Hindlimb muscle (tissue), 1 donor: ENCODE measurements at regions not wholly inside any gene's neighbourhood (a gene's known extent, or its start where the extent isn't known, plus 50 kb on each side); places are given as distances from the start of the nearest gene placed in this dataset.
"Not testable (repeated sequence)": the region's sequence is repeated elsewhere in the genome, so short reads cannot be mapped to it uniquely, and the experiment has no call there.

Experiments used
- DNase-seq: peaks from one replicate; pipeline ENCODE4 v3.0.0-alpha.2; 2013

- no peak for DNase-seq
Observed at GRCh38 chrX:140163371-140164159, 198.2 kb upstream of the CXorf66 start.

DNA sequence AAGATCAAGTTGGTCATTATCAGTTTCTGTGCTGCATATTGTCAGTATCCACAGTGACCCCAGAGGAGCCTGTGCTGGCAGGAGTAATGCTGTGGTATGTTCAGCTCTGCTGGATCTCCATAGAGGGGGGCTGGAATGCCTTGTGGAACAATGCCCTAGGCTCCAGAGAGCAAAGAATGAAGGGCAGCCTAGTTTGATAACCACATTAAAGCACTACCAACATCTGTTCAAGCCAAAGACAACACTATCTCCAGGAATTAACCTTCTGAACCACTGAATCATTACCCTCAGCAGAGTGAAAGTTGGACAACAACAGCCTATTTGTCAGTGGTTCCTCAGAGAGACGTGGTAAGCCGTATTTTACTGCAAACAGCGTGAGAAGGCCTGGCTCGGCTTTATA, 192.3 kb upstream of the CXorf66 start:
- no peak for DNase-seq

DNA sequence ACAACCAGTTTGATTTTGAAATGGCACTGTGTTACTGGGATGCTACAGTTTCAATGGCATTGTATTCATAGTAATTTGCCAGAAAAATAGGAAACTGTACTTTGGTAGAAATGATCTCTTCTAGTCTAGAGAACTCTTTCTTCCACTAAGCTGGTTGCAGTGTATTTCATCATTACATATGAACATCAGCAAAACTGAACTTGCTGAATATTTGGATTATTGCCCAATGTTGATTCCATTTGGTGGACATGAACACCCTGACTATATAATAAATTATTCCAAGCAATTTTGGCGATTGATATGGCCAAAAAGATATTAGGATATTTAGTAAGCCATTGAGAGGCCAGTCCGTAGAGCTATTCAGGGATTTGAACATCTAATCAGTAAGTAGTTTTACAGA, 191.8 kb upstream of the CXorf66 start:
- DNase-seq: no peak

- DNase-seq: no peak
Observed at GRCh38 chrX:140151316-140151715, 186.0 kb upstream of the CXorf66 start.

DNA sequence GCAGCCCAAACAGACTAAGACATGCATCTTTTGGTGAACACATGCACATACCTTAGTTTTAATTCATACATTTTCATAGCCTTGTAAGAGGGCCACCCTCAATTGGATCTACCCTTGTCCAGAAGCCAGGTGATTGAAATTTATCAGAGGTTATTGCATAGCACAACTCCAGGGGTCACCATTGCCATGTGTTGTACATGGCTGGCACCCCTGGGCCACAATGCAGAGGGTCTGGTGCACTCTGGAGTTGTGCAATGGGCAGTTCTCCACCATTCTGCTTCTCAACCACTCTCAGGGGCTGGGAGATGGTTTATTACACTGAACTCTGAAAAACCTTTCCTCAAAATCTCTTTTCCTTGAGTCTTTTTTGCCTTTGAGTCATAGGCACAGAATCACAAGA, 184.4 kb upstream of the CXorf66 start:
- no peak for DNase-seq

GRCh38 chrX:140141444-140142029, 176.2 kb upstream of the CXorf66 start:
- DNase-seq: peak; percentile 8

- DNase-seq: not testable (repeated sequence)
Observed at GRCh38 chrX:140138492-140138891, 173.2 kb upstream of the CXorf66 start.

- DNase-seq: not testable (repeated sequence)
Observed at GRCh38 chrX:140138065-140138464, 172.7 kb upstream of the CXorf66 start.

GRCh38 chrX:140132937-140133336, 167.6 kb upstream of the CXorf66 start:
- DNase-seq: no peak

- DNase-seq: no peak
Observed at GRCh38 chrX:140123446-140123845, 158.1 kb upstream of the CXorf66 start.

- DNase-seq: not testable (repeated sequence)
Observed at GRCh38 chrX:140114059-140114458, 148.7 kb upstream of the CXorf66 start.

GRCh38 chrX:140110081-140110650, 144.8 kb upstream of the CXorf66 start:
- DNase-seq: no peak

DNA sequence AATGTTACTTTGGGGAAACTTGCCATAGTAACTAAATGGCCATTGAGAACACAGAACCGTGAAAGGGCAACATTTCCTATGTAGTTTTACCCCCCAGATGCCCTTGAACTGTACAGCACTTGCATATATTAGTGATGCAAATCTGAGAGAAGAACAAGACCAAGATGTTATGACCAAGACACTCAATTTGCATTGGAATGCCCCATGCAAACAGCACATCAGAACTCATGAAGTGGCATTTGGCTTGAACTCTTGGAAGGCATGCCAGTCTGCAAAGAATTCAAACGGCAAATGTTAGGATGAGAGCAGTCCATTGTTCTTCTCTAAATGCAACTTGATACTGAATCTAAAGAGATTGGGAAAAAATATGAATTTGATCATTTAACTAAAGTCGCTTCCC, 139.4 kb upstream of the CXorf66 start:
- no peak for DNase-seq

DNA sequence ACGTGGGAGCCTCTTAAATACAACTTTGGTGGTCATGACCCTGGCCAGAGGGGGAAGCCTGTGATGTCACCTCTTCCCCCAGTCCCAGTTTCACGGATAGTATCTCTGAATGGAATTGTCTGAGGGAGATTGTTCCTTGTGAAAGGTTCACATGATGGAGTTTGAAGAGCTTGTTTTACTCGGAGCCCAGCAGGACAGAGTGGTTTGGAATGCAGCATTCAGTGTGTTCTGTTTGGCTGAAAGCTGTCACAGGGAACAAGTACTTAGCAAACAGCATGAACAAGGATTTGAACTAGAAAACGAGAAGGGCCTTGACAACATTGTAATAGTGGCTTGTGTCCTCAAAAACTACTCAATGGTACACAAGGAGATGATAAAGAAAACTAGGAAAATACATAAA, 133.9 kb upstream of the CXorf66 start:
- no peak for DNase-seq

- DNase-seq: no peak
Observed at GRCh38 chrX:140092121-140092520, 126.8 kb upstream of the CXorf66 start.

DNA sequence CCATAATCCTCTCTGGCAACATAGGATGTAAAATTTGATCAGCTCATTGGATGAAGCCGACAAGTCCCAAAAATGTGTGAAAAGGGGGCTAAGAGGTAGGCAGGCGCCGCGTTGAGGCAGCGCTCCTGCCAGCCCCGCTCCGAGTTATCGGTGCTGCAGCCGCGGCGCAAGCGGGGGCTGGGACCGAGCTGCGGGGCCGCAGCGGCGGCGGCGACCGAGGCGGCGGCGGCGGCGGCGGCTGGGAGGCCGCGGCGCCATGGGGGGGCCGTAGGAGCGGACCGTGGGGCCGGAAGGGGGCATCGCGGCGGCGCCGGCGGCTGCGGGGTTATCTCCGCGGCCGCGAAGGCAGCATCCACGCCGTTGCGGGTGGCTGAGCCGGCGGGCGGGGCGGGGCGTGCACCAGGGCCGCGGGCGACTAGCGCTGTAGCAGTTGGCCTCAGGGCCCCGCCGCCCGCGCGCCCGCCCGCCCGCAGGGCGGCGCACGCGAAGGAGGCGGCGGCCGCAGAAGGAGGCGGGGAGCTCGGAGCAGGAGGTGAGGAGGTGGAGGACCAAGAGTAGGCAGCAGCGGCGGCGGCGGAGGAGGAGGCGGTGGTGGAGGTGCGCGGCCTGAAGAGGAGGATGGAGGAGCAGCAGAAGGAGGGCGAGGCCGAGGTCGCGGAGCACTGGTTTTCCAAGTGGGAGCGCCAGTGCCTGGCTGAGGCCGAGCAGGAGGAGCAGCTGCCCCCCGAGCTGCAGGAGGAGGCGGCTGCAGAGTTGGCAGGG, 126.0 kb upstream of the CXorf66 start:
- DNase-seq: no peak

GRCh38 chrX:140090800-140091124, 125.4 kb upstream of the CXorf66 start:
- DNase-seq: no peak

GRCh38 chrX:140088438-140088837, 123.1 kb upstream of the CXorf66 start:
- no peak for DNase-seq

DNA sequence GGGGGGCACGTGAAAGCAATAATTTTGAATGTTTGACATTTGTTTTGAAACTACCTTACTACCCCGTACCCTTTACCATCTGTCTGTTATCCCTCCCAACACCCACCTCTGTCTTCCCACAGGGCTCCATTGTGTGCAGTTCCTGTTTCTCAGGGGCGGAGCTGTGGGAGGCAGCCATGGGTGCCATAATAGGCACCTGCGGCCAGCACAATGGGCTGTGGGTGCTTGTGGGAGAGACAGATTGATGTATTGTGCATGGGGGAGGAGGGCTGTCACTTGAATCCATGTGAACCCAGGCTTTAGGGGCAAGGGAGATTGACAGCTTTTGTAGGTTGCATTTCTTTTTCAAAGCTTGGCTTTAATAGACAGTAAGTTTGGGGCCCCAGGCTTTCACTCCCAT, 122.6 kb upstream of the CXorf66 start:
- DNase-seq: no peak

DNA sequence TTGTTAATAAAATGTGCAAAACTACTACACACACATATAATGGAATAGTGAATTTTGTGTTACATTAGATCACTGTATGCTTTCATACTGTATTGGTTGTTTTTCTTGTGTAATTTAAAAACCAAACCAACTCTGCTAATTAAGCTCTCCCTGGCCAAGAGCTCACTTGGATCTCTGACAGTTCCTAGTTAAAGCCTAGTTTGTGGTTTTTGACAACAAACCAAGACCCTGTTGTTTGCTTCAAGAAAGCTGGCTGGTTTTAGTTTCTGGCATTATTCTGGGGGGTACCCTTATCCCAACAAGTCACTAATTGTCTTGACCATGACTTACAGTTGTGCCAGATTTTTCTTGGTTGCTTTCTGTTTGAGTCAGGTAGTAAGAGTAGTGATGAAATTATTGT, 121.4 kb upstream of the CXorf66 start:
- no peak for DNase-seq

- not testable (repeated sequence) for DNase-seq
Observed at GRCh38 chrX:140074851-140075250, 109.5 kb upstream of the CXorf66 start.

DNA sequence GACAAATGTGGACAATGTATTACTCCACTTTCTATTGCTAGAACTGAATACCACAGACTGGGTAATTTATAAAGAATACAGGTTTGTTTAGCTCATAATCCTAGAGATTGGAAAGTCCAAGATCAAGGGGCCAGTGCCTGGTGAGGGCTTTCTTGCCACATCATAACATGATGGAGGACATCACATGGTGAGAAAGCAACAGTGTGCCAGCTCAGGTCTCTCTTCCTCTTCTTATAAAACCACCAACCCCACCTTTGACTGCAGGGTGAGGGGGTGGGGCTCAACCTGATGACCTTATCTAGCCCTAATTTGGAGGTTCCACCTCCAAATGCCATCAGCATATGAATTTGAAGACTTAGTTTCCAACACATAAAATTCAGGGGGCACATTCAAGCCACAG, 105.7 kb upstream of the CXorf66 start:
- DNase-seq: no peak

DNA sequence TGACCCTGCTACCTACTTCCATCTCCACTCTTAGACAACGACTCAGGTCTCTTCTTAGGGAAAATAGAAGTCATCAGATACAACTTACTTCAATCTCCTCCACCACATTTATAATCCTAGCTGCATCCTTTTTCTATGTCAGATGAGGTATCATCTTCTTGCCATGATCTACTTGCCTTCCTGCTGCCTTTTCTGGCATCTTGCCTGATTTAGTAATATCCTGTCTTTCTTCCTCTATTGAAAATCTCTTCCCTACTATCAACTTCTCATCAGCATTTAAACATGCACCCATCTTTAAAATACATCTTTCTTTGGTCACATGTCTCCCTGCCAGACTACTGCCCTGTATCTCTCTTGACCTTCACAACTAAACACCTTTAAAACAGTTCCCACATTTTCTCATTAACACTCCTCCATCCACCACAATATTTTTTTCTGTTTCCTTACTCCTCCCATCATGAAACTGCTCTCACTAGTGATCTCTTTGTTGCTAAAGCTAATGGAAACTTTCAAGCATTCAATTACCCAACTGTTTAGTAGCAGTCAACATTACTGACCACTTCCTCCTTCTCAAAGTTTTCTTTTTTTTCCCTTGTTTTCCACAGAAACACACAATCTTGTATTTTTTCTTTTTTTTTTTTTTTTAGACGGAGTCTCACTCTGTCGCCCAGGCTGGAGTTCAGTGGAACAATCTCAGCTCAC, 100.8 kb upstream of the CXorf66 start:
- no peak for DNase-seq
